ENCODE measurements at regions not wholly inside any gene's neighbourhood (a gene's known extent, or its start where the extent isn't known, plus 50 kb on each side); places are given as distances from the start of the nearest gene placed in this dataset.
A peak's percentile ranks its signal among the peaks of the same experiment; 100 is the strongest.

GRCh38 chr3:24043168-24043567 is 98.1 kb downstream of the NR1D2 start:
- Histone ChIP-seq H3K4me1 (no peaks in the 10 kb centered on the region), H3K36me3 (no peaks in the 10 kb centered on the region), H3K4me3 (no peak overlapping the region), H3K27ac (peak overlapping the region in 1 of 4 donors; percentile 20), H3K9me3 (no peaks in the 10 kb centered on the region), H3K27me3 (no peaks in the 10 kb centered on the region)
- TF ChIP-seq, protein P1, sequence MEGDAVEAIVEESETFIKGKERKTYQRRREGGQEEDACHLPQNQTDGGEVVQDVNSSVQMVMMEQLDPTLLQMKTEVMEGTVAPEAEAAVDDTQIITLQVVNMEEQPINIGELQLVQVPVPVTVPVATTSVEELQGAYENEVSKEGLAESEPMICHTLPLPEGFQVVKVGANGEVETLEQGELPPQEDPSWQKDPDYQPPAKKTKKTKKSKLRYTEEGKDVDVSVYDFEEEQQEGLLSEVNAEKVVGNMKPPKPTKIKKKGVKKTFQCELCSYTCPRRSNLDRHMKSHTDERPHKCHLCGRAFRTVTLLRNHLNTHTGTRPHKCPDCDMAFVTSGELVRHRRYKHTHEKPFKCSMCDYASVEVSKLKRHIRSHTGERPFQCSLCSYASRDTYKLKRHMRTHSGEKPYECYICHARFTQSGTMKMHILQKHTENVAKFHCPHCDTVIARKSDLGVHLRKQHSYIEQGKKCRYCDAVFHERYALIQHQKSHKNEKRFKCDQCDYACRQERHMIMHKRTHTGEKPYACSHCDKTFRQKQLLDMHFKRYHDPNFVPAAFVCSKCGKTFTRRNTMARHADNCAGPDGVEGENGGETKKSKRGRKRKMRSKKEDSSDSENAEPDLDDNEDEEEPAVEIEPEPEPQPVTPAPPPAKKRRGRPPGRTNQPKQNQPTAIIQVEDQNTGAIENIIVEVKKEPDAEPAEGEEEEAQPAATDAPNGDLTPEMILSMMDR (IDR thresholded peaks at IDR 0.05): no peak
- ATAC-seq (no peak), FAIRE-seq (no peak), DNase-seq (no peak)
- intact Hi-C loops (cut with DNase I): no loop called here
- 83 to 89% methylated on average over 4 of the region's 4 CpGs for WGBS, 2 donors

- intact Hi-C loops (cut with DNase I): no loop called here
- no peaks in the 10 kb centered on the region for H3K36me3 ChIP-seq
- no peak overlapping the region for H3K4me3 ChIP-seq
- no peaks in the 10 kb centered on the region for H3K9me3 ChIP-seq
- ATAC-seq (no peak), DNase-seq (no peak), FAIRE-seq (no peak)
- TF ChIP-seq, protein P1 (IDR thresholded peaks at IDR 0.05): no peak
- no peaks in the 10 kb centered on the region for H3K4me1 ChIP-seq
- H3K27ac ChIP-seq: no peak overlapping the region
- WGBS, 2 donors: 88 to 89% methylated on average over 5 of the region's 5 CpGs
- no peaks in the 10 kb centered on the region for H3K27me3 ChIP-seq
Measured at GRCh38 chr3:24043985-24044384, 98.9 kb downstream of the NR1D2 start.

DNA sequence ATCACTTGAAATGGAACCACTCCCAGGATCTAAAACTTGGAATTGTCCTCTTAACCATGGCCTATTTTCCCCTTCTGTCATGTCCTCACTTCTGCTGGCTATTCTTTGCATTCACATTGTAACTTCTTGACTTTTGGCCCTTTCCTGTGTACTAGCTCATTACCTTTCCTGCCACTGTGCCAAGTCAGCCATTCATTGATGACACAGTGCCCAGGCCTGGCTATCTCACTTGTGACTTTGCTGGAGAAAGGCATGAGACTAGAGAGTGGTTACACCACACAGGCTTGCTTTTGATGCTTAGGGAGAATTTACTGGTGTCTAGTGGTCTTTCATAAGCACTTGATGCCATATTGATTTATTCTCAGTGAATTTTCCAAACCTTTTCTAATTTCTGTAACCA is 101.1 kb downstream of the NR1D2 start:
- H3K4me3 ChIP-seq: no peak overlapping the region
- ATAC-seq (no peak), FAIRE-seq (no peak), DNase-seq (no peak)
- H3K4me1 ChIP-seq: no peaks in the 10 kb centered on the region
- no peaks in the 10 kb centered on the region for H3K27me3 ChIP-seq
- H3K36me3 ChIP-seq: no peaks in the 10 kb centered on the region
- intact Hi-C loops (cut with DNase I): no loop called here
- H3K27ac ChIP-seq: no peak overlapping the region
- TF ChIP-seq, protein P1 (IDR thresholded peaks at IDR 0.05): no peak
- no peaks in the 10 kb centered on the region for H3K9me3 ChIP-seq

GRCh38 chr3:24047513-24047912 is 102.4 kb downstream of the NR1D2 start:
- TF ChIP-seq, protein P1 (IDR thresholded peaks at IDR 0.05): no peak
- no peak for DNase-seq
- WGBS, 2 donors: 0% methylated on average over 1 of the region's 1 CpG
- Histone ChIP-seq H3K9me3 (no peaks in the 10 kb centered on the region), H3K4me3 (no peak overlapping the region), H3K27me3 (no peaks in the 10 kb centered on the region), H3K4me1 (no peaks in the 10 kb centered on the region), H3K27ac (no peak overlapping the region), H3K36me3 (no peaks in the 10 kb centered on the region)
- no peak for FAIRE-seq
- ATAC-seq: no peak
- intact Hi-C loops (cut with DNase I): no loop called here

- TF ChIP-seq, protein P1 (IDR thresholded peaks at IDR 0.05): no peak
- Histone ChIP-seq H3K27me3 (no peaks in the 10 kb centered on the region), H3K9me3 (no peaks in the 10 kb centered on the region), H3K36me3 (no peaks in the 10 kb centered on the region), H3K4me1 (no peaks in the 10 kb centered on the region), H3K27ac (no peak overlapping the region), H3K4me3 (no peak overlapping the region)
- WGBS, 2 donors: 65 to 79% methylated on average over 1 of the region's 1 CpG
- DNase-seq: no peak
- FAIRE-seq: no peak
- intact Hi-C loops (cut with DNase I): no loop called here
- peak in 1 of 4 donors; percentile 40 for ATAC-seq
Measured at GRCh38 chr3:24048843-24049242, 103.8 kb downstream of the NR1D2 start.

Measured in pancreas (tissue), 10 donors.